ENCODE measurements at regions not wholly inside any gene's neighbourhood (a gene's known extent, or its start where the extent isn't known, plus 50 kb on each side); places are given as distances from the start of the nearest gene placed in this dataset.
"Not testable (repeated sequence)": the region's sequence is repeated elsewhere in the genome, so short reads cannot be mapped to it uniquely, and the experiment has no call there.

- no peak overlapping the region for H3K4me3 ChIP-seq (ENCODE audit: low read depth, low read length)
- TF ChIP-seq CTCF (IDR thresholded peaks at IDR 0.05; ENCODE audit: insufficient read depth, low read depth, low read length), result no peak
- no peak for DNase-seq (ENCODE audit: low read depth)
Observed at GRCh38 chr12:70080566-70080965, 162.7 kb upstream of the CNOT2 start.

GRCh38 chr12:70082997-70083676, 160.1 kb upstream of the CNOT2 start:
- no peak overlapping the region for H3K4me3 ChIP-seq (ENCODE audit: low read depth, low read length)
- DNase-seq (ENCODE audit: low read depth), result no peak
- no peak for TF ChIP-seq CTCF (IDR thresholded peaks at IDR 0.05; ENCODE audit: insufficient read depth, low read depth, low read length)

- no peak for TF ChIP-seq CTCF (IDR thresholded peaks at IDR 0.05; ENCODE audit: insufficient read depth, low read depth, low read length)
- H3K4me3 ChIP-seq (ENCODE audit: low read depth, low read length), result no peak overlapping the region
- no peak for DNase-seq (ENCODE audit: low read depth)
Observed at GRCh38 chr12:70083677-70084020, 159.6 kb upstream of the CNOT2 start.

GRCh38 chr12:70086372-70086771, 156.9 kb upstream of the CNOT2 start:
- not testable (repeated sequence) for H3K4me3 ChIP-seq (ENCODE audit: low read depth, low read length); DNase-seq (ENCODE audit: low read depth)

GRCh38 chr12:70091021-70091521, 152.2 kb upstream of the CNOT2 start:
- H3K4me3 ChIP-seq (ENCODE audit: low read depth, low read length), result no peak overlapping the region
- TF ChIP-seq CTCF (IDR thresholded peaks at IDR 0.05; ENCODE audit: insufficient read depth, low read depth, low read length), result no peak
- DNase-seq (ENCODE audit: low read depth), result no peak

GRCh38 chr12:70094467-70094866, 148.8 kb upstream of the CNOT2 start:
- no peak for TF ChIP-seq CTCF (IDR thresholded peaks at IDR 0.05; ENCODE audit: insufficient read depth, low read depth, low read length)

GRCh38 chr12:70096759-70097410, 146.3 kb upstream of the CNOT2 start:
- DNase-seq (ENCODE audit: low read depth), result no peak
- no peak for TF ChIP-seq CTCF (IDR thresholded peaks at IDR 0.05; ENCODE audit: insufficient read depth, low read depth, low read length)
- H3K4me3 ChIP-seq (ENCODE audit: low read depth, low read length), result no peak overlapping the region

More at GRCh38 chr12:70094467-70094866, 148.8 kb upstream of the CNOT2 start:
- DNase-seq (ENCODE audit: low read depth), result no peak
- no peak overlapping the region for H3K4me3 ChIP-seq (ENCODE audit: low read depth, low read length)
